Adrenal gland (tissue), 9 donors: ENCODE measurements at regions not wholly inside any gene's neighbourhood (a gene's known extent, or its start where the extent isn't known, plus 50 kb on each side); places are given as distances from the start of the nearest gene placed in this dataset.

Experiments used
- DNase-seq, 7 donors: peaks; one replicate each; pipeline ENCODE4 v3.0.0-alpha.2; 2019 to 2020
- H3K27ac ChIP-seq, 5 donors: fragments of 200-600 bp; sonication (generic) in 4 of 5; 1 replicate in 3 of 5; 2 replicates in 2 of 5; pipeline versions ENCODE4 v1.5.1 to v1.8.0; 2016 to 2020; ENCODE audit warnings: mild to moderate bottlenecking in 1 of 5
- H3K27me3 ChIP-seq: fragments of 200-600 bp; 2 replicates; pipeline ENCODE4 v1.8.0; 2021
- H3K36me3 ChIP-seq, 2 donors: fragments of 200-600 bp; replicated peaks in 1 of 2; 1 replicate in 1 of 2; 2 replicates in 1 of 2; pipeline versions ENCODE4 v1.5.1 to v1.8.0; 2018 to 2022
- H3K4me1 ChIP-seq, 2 donors: fragments of 200-600 bp; replicated peaks in 1 of 2; 1 replicate in 1 of 2; 2 replicates in 1 of 2; pipeline versions ENCODE4 v1.5.1 to v1.8.0; 2018 to 2021
- H3K4me3 ChIP-seq, 4 donors: fragments of 200-600 bp; sonication (generic) in 3 of 4; one replicate each; pipeline ENCODE4 v1.5.1; 2016 to 2018
- H3K9me3 ChIP-seq, 3 donors: fragments of 200-600 bp; sonication (generic) in 1 of 3; replicated peaks in 1 of 3; 1 replicate in 2 of 3; 2 replicates in 1 of 3; pipeline versions ENCODE4 v1.5.1 to v1.8.0; 2016 to 2021
- CTCF ChIP-seq, 6 experiments: fragments of 450-650 bp in 4 of 6; fragments of 200-600 bp in 2 of 6; sonication (generic) in 1 of 6; IDR thresholded peaks; 1 replicate in 5 of 6; 2 replicates in 1 of 6; pipeline versions ENCODE4 v1.5.1 to v1.8.0; 2016 to 2021; ENCODE audit warnings: antibody characterized with exemption in 6 of 6, mild to moderate bottlenecking in 2 of 6, moderate library complexity in 1 of 6
- POLR2A ChIP-seq, 2 donors: fragments of 450-650 bp; IDR thresholded peaks; one replicate each; pipeline ENCODE4 v1.6.1; 2017; ENCODE audit warnings: antibody characterized with exemption in 2 of 2, mild to moderate bottlenecking in 2 of 2, moderate library complexity in 1 of 2
- WGBS, 4 donors: extraction: QIAGEN DNeasy Blood & Tissue Kit in 2 of 4; methylation state at CpG; one replicate each; pipeline versions ENCODE4 v1.1.5 to v1.1.7; 2013 to 2017; 5-methylcytosine and 5-hydroxymethylcytosine counted together
- intact Hi-C, 2 donors: fragments of 100-400 bp; cut with DNase I; formaldehyde crosslinking; loops; one replicate each; pipeline versions ENCODE4 v1.14.1 to v1.15.0; 2022 to 2023
- donor health status: healthy with polysubstance abuse.
- donor health status: Bipolar disorder and iron deficiency.
- donor health status: DM: yes; HTN: yes; CAD: no.
- donor health status: DM: no; HTN: no; CAD: no.
- donor health status: DM: no; HTN: no; CAD: no.

GRCh38 chrX:94908648-94909047 lies 1234.6 kb downstream of the FAM133A start:
- WGBS, 4 donors = 67 to 81% (median 73%) methylated on average over 4 to 7 of the region's 7 CpGs
- Histone ChIP-seq H3K27me3 (peaks cover 9% of the 10 kb centered on the region), H3K4me3 (no peak overlapping the region), H3K36me3 (no peaks in the 10 kb centered on the region), H3K27ac (no peak overlapping the region), H3K4me1 (no peaks in the 10 kb centered on the region), H3K9me3 (no peaks in the 10 kb centered on the region)
- no peak for DNase-seq
- intact Hi-C loops = no loop called here
- TF ChIP-seq CTCF (IDR thresholded peaks at IDR 0.05) = no peak
- no peak for TF ChIP-seq POLR2A (IDR thresholded peaks at IDR 0.05)

GRCh38 chrX:94914235-94914634 lies 1240.2 kb downstream of the FAM133A start:
- TF ChIP-seq POLR2A (IDR thresholded peaks at IDR 0.05) (no peak), CTCF (IDR thresholded peaks at IDR 0.05) (no peak)
- H3K27ac ChIP-seq = no peak overlapping the region
- 50 to 59% (median 55%) methylated on average over 1 of the region's 1 CpG; no CpG with 5 or more reads in 1 of the 4 donors for WGBS, 4 donors
- peaks cover 4% of the 10 kb centered on the region for H3K27me3 ChIP-seq
- no peak for DNase-seq
- H3K4me1 ChIP-seq = no peaks in the 10 kb centered on the region
- H3K4me3 ChIP-seq = no peak overlapping the region
- H3K9me3 ChIP-seq = no peaks in the 10 kb centered on the region
- no peaks in the 10 kb centered on the region for H3K36me3 ChIP-seq
- intact Hi-C loops = no loop called here

GRCh38 chrX:94932278-94932965 lies 1258.4 kb downstream of the FAM133A start:
- TF ChIP-seq CTCF (IDR thresholded peaks at IDR 0.05) (no peak), POLR2A (IDR thresholded peaks at IDR 0.05) (no peak)
- no peak for DNase-seq
- WGBS, 4 donors = 54 to 66% (median 60%) methylated on average over 3 of the region's 3 CpGs

GRCh38 chrX:94936722-94937121 lies 1262.7 kb downstream of the FAM133A start:
- Histone ChIP-seq H3K4me3 (no peak overlapping the region), H3K27me3 (peaks cover 13% of the 10 kb centered on the region), H3K9me3 (no peaks in the 10 kb centered on the region), H3K27ac (no peak overlapping the region), H3K36me3 (no peaks in the 10 kb centered on the region), H3K4me1 (no peaks in the 10 kb centered on the region)
- no peak for DNase-seq
- TF ChIP-seq CTCF (IDR thresholded peaks at IDR 0.05) (no peak), POLR2A (IDR thresholded peaks at IDR 0.05) (no peak)
- 44 to 70% (median 63%) methylated on average over 1 of the region's 1 CpG for WGBS, 4 donors
- intact Hi-C loops = no loop called here

More at GRCh38 chrX:94932278-94932965, 1258.4 kb downstream of the FAM133A start:
- Histone ChIP-seq H3K36me3 (no peaks in the 10 kb centered on the region), H3K4me3 (no peak overlapping the region), H3K9me3 (no peaks in the 10 kb centered on the region), H3K27me3 (peaks cover 13% of the 10 kb centered on the region), H3K27ac (no peak overlapping the region), H3K4me1 (no peaks in the 10 kb centered on the region)
- intact Hi-C loops = no loop called here
